Subcutaneous abdominal adipose tissue (tissue), 5 donors: ENCODE measurements at regions not wholly inside any gene's neighbourhood (a gene's known extent, or its start where the extent isn't known, plus 50 kb on each side); places are given as distances from the start of the nearest gene placed in this dataset.

Source experiments
- H3K27ac ChIP-seq: one replicate; pipeline ENCODE4 v1.7.0; 2013; ENCODE audit warnings: low read depth, mild to moderate bottlenecking, inconsistent platforms, low read length, moderate library complexity
- H3K27me3 ChIP-seq, 5 donors: one replicate each; pipeline ENCODE4 v1.7.0; 2013; ENCODE audit warnings: low read length in 5 of 5, inconsistent platforms in 1 of 5; ENCODE audit not compliant: control insufficient read depth in 5 of 5, insufficient read depth in 4 of 5
- H3K36me3 ChIP-seq, 5 donors: one replicate each; pipeline ENCODE4 v1.7.0; 2013; ENCODE audit warnings: low read length in 5 of 5; ENCODE audit not compliant: control insufficient read depth in 5 of 5, insufficient read depth in 5 of 5
- H3K4me1 ChIP-seq, 5 donors: one replicate each; pipeline ENCODE4 v1.7.0; 2013; ENCODE audit warnings: low read length in 5 of 5, mild to moderate bottlenecking in 3 of 5, moderate library complexity in 1 of 5; ENCODE audit not compliant: control insufficient read depth in 5 of 5, insufficient read depth in 5 of 5
- H3K4me3 ChIP-seq, 5 donors: one replicate each; pipeline ENCODE4 v1.7.0; 2013; ENCODE audit warnings: low read length in 5 of 5, low read depth in 1 of 5
- H3K9ac ChIP-seq, 5 donors: one replicate each; pipeline ENCODE4 v1.7.0; 2013; ENCODE audit warnings: low read length in 5 of 5, mild to moderate bottlenecking in 4 of 5, moderate library complexity in 3 of 5
- H3K9me3 ChIP-seq, 5 donors: one replicate each; pipeline ENCODE4 v1.7.0; 2013; ENCODE audit warnings: low read length in 5 of 5; ENCODE audit not compliant: control insufficient read depth in 5 of 5
- donor health status: healthy.
- donor health status: healthy.
- donor health status: healthy.
- donor health status: healthy.
- donor health status: healthy.

DNA sequence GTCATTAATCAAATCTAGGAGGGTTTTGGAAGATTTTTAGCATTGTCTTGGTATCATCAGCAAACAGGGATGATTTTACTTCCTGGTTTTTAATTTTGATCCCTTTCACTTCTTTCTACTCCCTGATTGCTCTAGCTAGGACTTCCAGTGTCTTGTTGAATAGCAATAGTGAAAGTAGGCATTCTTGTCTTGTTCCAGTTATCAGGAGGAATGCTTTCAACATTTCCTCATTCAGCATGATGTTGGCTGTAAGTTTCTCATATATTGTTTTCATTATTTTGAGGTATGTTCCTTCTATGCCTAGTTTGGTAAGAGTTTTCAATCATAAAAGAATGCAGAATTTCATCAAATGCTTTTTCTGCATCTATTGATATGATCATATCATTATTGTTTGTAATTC is 244.2 kb upstream of the CLEC14A start:
- no peaks in the 10 kb centered on the region for H3K36me3 ChIP-seq
- no peaks in the 10 kb centered on the region for H3K4me1 ChIP-seq
- H3K27ac ChIP-seq = no peak overlapping the region
- H3K27me3 ChIP-seq = no peaks in the 10 kb centered on the region
- H3K9me3 ChIP-seq = no peaks in the 10 kb centered on the region
- no peak overlapping the region for H3K4me3 ChIP-seq
- no peak overlapping the region for H3K9ac ChIP-seq

DNA sequence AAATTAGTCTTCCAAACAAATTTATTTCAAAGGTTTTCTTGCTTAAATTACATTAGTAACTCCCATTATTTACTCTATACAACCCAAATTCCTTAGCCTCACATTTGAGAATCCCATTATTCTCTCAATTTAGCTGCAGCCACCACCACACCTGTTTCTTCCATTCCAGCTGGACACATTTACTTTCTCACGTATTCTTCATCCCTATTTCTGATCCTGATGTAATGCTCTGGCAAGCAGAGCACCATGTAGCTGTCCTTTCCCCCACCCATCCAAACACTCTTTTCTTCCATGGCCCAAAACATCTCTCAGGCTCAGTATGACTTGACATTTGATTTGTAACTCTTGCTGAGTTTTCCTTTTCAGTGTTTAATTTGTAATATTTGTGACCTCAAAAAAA is 240.2 kb upstream of the CLEC14A start:
- Histone ChIP-seq H3K4me1 (no peaks in the 10 kb centered on the region), H3K9ac (no peak overlapping the region), H3K27ac (no peak overlapping the region), H3K4me3 (no peak overlapping the region), H3K9me3 (no peaks in the 10 kb centered on the region), H3K36me3 (no peaks in the 10 kb centered on the region), H3K27me3 (no peaks in the 10 kb centered on the region)

DNA sequence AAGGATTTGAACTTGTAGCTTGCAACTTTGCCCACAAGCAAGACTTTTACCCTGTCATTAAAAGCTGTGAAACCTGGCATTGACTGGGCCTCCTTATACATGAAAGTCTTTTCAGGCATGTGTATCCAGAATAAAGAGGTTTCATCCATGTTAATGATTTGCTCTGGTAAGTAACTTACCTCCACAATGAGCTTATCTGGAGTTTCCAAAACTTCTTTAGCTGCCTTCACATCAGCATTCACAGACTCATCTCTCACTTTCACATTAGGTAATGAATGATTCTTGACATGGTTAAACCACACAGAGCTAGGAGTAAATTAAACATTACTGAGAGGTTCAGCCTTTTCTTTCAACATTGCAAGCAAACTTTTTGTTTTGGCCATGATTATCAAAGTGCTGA is 234.4 kb upstream of the CLEC14A start:
- Histone ChIP-seq H3K4me3 (no peak overlapping the region), H3K36me3 (no peaks in the 10 kb centered on the region), H3K27ac (no peak overlapping the region), H3K9me3 (no peaks in the 10 kb centered on the region), H3K4me1 (no peaks in the 10 kb centered on the region), H3K27me3 (no peaks in the 10 kb centered on the region), H3K9ac (no peak overlapping the region)

DNA sequence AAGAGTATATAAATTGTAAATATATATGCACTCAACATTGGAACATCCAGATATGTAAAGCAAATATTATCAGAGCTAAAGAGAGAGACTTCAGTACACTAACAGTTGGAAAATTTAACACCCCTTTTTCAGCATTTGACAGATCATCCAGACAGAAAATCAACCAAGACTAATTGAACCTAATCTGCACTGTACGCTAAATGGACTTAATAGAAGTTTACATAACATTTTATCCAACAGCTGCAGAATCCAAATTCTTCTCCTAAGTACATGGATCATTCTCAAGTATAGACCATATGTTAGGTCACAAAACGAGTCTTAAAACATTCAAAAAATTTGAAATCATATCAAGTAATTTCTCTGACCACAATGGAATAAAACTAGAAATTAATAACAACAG is 229.1 kb upstream of the CLEC14A start:
- Histone ChIP-seq H3K36me3 (no peaks in the 10 kb centered on the region), H3K27me3 (no peaks in the 10 kb centered on the region), H3K9me3 (peaks cover 0 to 2% (median 0%) of the 10 kb centered on the region in 5 donors)

DNA sequence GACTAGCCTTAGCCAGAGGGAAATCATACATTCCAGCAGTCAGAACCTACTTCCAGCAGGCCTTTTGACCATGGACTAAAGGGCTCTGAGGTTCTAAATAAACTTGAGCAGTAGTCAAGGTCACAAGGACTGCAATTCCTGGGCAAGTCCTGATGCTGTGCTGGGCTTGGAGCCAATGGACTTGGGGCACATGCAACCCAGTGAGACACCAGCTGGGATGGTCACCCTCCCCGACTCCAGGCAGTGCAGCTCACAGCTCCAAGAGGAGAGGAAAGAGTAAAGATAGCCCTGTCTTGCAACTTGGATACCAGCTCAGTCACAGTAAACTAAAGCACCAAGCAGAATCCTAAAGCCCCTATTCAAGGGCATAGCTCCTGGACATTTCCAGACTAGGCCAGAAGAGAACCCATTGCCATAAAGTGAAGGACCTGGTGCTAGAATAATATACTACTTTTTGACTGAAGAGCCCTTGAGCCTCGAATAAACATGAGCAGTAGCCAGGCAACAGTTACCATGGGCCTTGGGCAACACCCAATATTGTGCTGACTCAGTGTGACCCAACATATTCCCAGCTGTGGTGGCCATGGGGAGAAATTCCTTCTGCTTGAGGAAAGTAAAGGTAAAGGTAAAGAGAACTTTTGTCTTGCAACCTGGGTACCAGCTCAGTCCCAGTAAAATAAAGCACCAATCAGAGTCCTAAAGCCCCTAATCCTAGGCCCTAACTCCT is 226.2 kb upstream of the CLEC14A start:
- no peaks in the 10 kb centered on the region for H3K4me1 ChIP-seq
- no peak overlapping the region for H3K9ac ChIP-seq
- peaks cover 0 to 10% (median 5%) of the 10 kb centered on the region in 5 donors for H3K9me3 ChIP-seq
- H3K27me3 ChIP-seq = no peaks in the 10 kb centered on the region
- H3K27ac ChIP-seq = no peak overlapping the region
- no peaks in the 10 kb centered on the region for H3K36me3 ChIP-seq
- H3K4me3 ChIP-seq = no peak overlapping the region

More for the DNA sequence above, 229.1 kb upstream of the CLEC14A start:
- Histone ChIP-seq H3K9ac (no peak overlapping the region), H3K27ac (no peak overlapping the region), H3K4me1 (no peaks in the 10 kb centered on the region), H3K4me3 (no peak overlapping the region)

DNA sequence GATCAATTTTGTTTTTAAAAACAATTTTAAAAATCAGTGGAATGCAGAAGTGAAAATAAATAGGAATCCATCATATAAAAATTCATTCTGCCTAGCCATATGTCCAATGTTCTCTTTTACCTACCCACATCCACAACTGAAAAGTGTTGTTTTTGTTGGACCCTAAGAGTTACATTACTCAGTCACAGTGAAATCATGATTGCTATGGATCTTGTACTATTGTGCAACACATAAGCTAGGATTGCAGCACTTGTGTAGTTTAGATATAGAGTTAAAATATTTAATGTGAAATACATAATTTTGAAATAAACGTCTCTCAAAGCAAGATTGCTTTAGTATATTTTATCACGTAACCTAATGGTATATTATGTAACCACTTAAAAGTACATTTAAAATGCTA is 213.3 kb upstream of the CLEC14A start:
- no peaks in the 10 kb centered on the region for H3K27me3 ChIP-seq
- H3K9ac ChIP-seq = no peak overlapping the region
- H3K36me3 ChIP-seq = no peaks in the 10 kb centered on the region
- H3K9me3 ChIP-seq = peaks cover 0 to 7% (median 5%) of the 10 kb centered on the region in 5 donors
- no peak overlapping the region for H3K27ac ChIP-seq
- H3K4me1 ChIP-seq = no peaks in the 10 kb centered on the region
- no peak overlapping the region for H3K4me3 ChIP-seq

DNA sequence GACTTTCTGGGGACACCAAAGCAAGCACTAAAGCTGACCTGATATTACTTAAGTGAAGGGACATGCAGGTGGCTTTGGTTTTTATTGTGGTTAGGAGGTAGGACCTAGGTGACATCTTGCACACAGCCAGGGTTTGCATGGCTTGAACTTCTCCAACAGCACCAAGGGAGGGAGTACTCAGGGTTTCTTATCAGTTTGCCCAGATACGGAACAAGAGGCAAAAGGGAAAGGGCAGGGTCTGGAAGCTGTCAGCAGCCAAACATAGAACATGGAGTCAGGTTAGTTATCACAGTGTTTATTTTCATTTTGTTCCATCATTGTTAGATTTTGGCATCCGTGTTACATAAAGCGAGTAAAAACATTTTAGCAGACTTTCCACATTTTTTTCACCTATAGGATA is 186.3 kb upstream of the CLEC14A start:
- no peak overlapping the region for H3K27ac ChIP-seq

DNA sequence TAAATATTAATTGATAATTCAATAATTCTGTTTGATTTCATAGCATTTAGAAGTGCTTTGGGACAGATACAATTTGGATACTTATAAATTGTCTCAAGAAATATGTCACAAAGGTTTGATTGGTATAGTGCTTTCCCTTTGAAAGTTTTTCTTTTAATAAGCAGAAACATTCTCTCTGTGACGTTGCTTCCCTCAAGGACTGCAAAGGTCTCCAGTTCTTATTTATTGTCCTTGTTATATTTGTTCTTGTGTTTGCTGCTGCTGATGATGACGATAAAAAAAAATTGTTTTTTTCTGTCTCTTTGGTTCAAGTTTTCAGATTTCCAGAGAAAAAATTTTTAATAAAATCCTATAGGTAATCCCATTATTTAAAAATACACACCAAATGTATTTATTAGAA is 176.3 kb upstream of the CLEC14A start:
- H3K9me3 ChIP-seq = no peaks in the 10 kb centered on the region
- H3K9ac ChIP-seq = no peak overlapping the region
- no peak overlapping the region for H3K4me3 ChIP-seq
- H3K4me1 ChIP-seq = no peaks in the 10 kb centered on the region
- no peaks in the 10 kb centered on the region for H3K36me3 ChIP-seq
- H3K27ac ChIP-seq = no peak overlapping the region
- no peaks in the 10 kb centered on the region for H3K27me3 ChIP-seq

More for the DNA sequence above, 186.3 kb upstream of the CLEC14A start:
- no peaks in the 10 kb centered on the region for H3K36me3 ChIP-seq
- H3K4me1 ChIP-seq = no peaks in the 10 kb centered on the region
- no peak overlapping the region for H3K9ac ChIP-seq
- H3K27me3 ChIP-seq = no peaks in the 10 kb centered on the region
- H3K4me3 ChIP-seq = no peak overlapping the region
- peaks cover 0 to 14% (median 13%) of the 10 kb centered on the region in 5 donors for H3K9me3 ChIP-seq

DNA sequence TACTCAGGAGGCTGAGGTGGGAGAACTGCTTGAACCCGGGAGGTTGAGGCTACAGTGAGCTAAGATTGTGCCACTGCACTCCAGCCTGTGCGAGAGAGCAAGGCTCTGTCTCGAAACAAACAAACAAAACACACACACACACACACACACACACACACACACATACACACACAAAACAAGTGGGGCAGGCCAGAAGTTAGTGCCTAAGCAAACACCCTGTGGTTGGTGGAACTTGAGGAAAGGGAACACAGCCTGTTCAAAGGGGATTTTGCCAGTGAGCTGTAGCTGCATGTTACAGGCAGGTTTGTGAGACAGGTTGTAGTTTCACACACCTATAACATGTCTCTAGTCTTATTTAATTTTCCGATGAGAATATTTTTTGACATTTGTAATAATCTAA is 175.3 kb upstream of the CLEC14A start:
- no peaks in the 10 kb centered on the region for H3K9me3 ChIP-seq

DNA sequence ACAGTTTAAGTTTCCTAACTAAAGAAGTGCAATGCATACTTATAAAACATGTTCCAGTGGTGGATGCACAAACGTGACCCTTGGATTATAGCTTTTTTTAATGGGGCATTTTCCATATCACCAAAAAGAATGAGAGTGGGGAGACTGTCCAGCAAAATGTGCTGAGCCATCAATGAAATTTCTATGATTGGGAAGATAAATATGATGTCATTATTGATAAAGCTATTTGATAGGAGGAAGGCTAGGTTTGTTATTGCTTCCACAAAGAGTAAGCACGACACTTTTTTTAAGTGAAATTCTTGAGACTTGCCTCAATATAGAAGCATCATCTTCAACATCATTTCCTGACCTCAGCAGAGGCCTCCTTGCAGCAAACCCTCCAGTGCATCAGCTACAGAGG is 174.6 kb upstream of the CLEC14A start:
- no peak overlapping the region for H3K9ac ChIP-seq
- H3K4me3 ChIP-seq = no peak overlapping the region
- H3K36me3 ChIP-seq = no peaks in the 10 kb centered on the region
- peaks cover 0 to 1% (median 0%) of the 10 kb centered on the region in 5 donors for H3K9me3 ChIP-seq
- no peaks in the 10 kb centered on the region for H3K4me1 ChIP-seq
- H3K27ac ChIP-seq = no peak overlapping the region
- H3K27me3 ChIP-seq = no peaks in the 10 kb centered on the region

More for the DNA sequence above, 175.3 kb upstream of the CLEC14A start:
- Histone ChIP-seq H3K4me3 (no peak overlapping the region), H3K9ac (no peak overlapping the region), H3K27me3 (no peaks in the 10 kb centered on the region), H3K4me1 (no peaks in the 10 kb centered on the region), H3K27ac (no peak overlapping the region), H3K36me3 (no peaks in the 10 kb centered on the region)
